Activated CD4-positive, alpha-beta T cell treated with anti-CD3 and anti-CD28 coated beads for 48 hours (primary cell): ENCODE measurements at regions not wholly inside any gene's neighbourhood (a gene's known extent, or its start where the extent isn't known, plus 50 kb on each side); places are given as distances from the start of the nearest gene placed in this dataset.
"Not testable (repeated sequence)": the region's sequence is repeated elsewhere in the genome, so short reads cannot be mapped to it uniquely, and the experiment has no call there.

Experiments used
- DNase-seq: peaks from one replicate; pipeline ENCODE4 v3.0.0-alpha.2; 2020

- no peak for DNase-seq
These were observed 72.6 kb upstream of the CITED2 start for GRCh38 chr6:139446768-139447655.

GRCh38 chr6:139446138-139446715, 71.8 kb upstream of the CITED2 start:
- no peak for DNase-seq

- not testable (repeated sequence) for DNase-seq
These were observed 69.9 kb upstream of the CITED2 start for GRCh38 chr6:139444273-139444787.

- DNase-seq, result no peak
These were observed 69.0 kb upstream of the CITED2 start for GRCh38 chr6:139443231-139444112.

- DNase-seq, result no peak
These were observed 67.8 kb upstream of the CITED2 start for GRCh38 chr6:139442188-139442671.

GRCh38 chr6:139439349-139439748, 64.9 kb upstream of the CITED2 start:
- DNase-seq, result no peak

- DNase-seq, result no peak
These were observed 64.3 kb upstream of the CITED2 start for GRCh38 chr6:139438775-139439174.

GRCh38 chr6:139436957-139437348, 62.5 kb upstream of the CITED2 start:
- DNase-seq, result no peak

- DNase-seq, result no peak
These were observed 61.9 kb upstream of the CITED2 start for GRCh38 chr6:139436200-139436956.

GRCh38 chr6:139433631-139434419, 59.4 kb upstream of the CITED2 start:
- DNase-seq, result no peak

GRCh38 chr6:139431602-139431956, 57.1 kb upstream of the CITED2 start:
- no peak for DNase-seq

GRCh38 chr6:139430899-139431601, 56.6 kb upstream of the CITED2 start:
- no peak for DNase-seq

GRCh38 chr6:139429580-139430145, 55.2 kb upstream of the CITED2 start:
- no peak for DNase-seq

- DNase-seq, result no peak
These were observed 52.8 kb upstream of the CITED2 start for GRCh38 chr6:139427199-139427598.

GRCh38 chr6:139426795-139427194, 52.3 kb upstream of the CITED2 start:
- DNase-seq, result no peak

- no peak for DNase-seq
These were observed 51.3 kb upstream of the CITED2 start for GRCh38 chr6:139425780-139426179.

- DNase-seq, result no peak
These were observed 49.7 kb upstream of the CITED2 start for GRCh38 chr6:139423971-139424667.
